H1 (cell line): ENCODE measurements at regions not wholly inside any gene's neighbourhood (a gene's known extent, or its start where the extent isn't known, plus 50 kb on each side); places are given as distances from the start of the nearest gene placed in this dataset.

ENCODE experiments used
- CTCF ChIA-PET: fragments of 300-600 bp; sonication (Branson Sonifier 250); formaldehyde crosslinking; loops from one replicate; lab custom pipeline; 2021; ENCODE audit not compliant: partially characterized antibody; lab: Charles Lee
- POLR2A ChIA-PET: fragments of 300-600 bp; sonication (Branson Sonifier 250); formaldehyde crosslinking; loops from one replicate; lab custom pipeline; 2021; ENCODE audit warnings: inconsistent platforms; ENCODE audit not compliant: partially characterized antibody; lab: Charles Lee
- DNase-seq, 2 experiments: peaks; one replicate each; pipeline versions ENCODE4 v3.0.0 to v3.0.0-alpha.2; 2010 to 2022; ENCODE audit warnings: low spot score in 2 of 2, low read depth in 1 of 2, mixed read lengths in 1 of 2
- FAIRE-seq: peaks from 2 replicates; lab custom pipeline; 2011; peaks lifted over from hg19 to GRCh38; lab: Jason Lieb, UNC
- H2AFZ ChIP-seq: 2 replicates; pipeline ENCODE4 v1.8.1; 2012; ENCODE audit warnings: low read length, inconsistent platforms
- H2AK5ac ChIP-seq: 2 replicates; pipeline ENCODE4 v1.6.1; 2013; ENCODE audit warnings: low read depth, low read length
- H2BK120ac ChIP-seq: replicated peaks from 2 replicates; pipeline ENCODE3; 2013; ENCODE audit warnings: low read depth, low read length, inconsistent platforms
- H2BK12ac ChIP-seq: 2 replicates; pipeline ENCODE4 v1.6.1; 2013; ENCODE audit warnings: low read depth, low read length
- H2BK15ac ChIP-seq: 2 replicates; pipeline ENCODE4 v1.6.1; 2013; ENCODE audit warnings: low read length
- H2BK20ac ChIP-seq: 2 replicates; pipeline ENCODE4 v1.6.1; 2013; ENCODE audit warnings: low read length
- H2BK5ac ChIP-seq: 2 replicates; pipeline ENCODE4 v1.6.1; 2013; ENCODE audit warnings: low read depth, low read length
- H3K14ac ChIP-seq: 2 replicates; pipeline ENCODE4 v1.6.1; 2013; ENCODE audit warnings: inconsistent platforms; ENCODE audit not compliant: insufficient read length
- H3K18ac ChIP-seq: 2 replicates; pipeline ENCODE4 v1.6.1; 2013; ENCODE audit warnings: low read length; ENCODE audit errors: extremely low read depth
- H3K23ac ChIP-seq: 2 replicates; pipeline ENCODE4 v1.6.1; 2013; ENCODE audit warnings: inconsistent platforms; ENCODE audit not compliant: insufficient read length
- H3K23me2 ChIP-seq: 2 replicates; pipeline ENCODE4 v1.6.1; 2013; ENCODE audit warnings: low read depth, low read length
- H3K27ac ChIP-seq: 2 replicates; pipeline ENCODE4 v1.6.1; 2011; ENCODE audit warnings: low read depth, low read length, inconsistent platforms
- H3K27me3 ChIP-seq, 4 experiments: replicated peaks in 1 of 4; 1 replicate in 1 of 4; 2 replicates in 3 of 4; pipeline versions ENCODE4 v1.6.1 to v1.8.1; 2011 to 2013; ENCODE audit warnings: low read length in 3 of 4, mild to moderate bottlenecking in 3 of 4, inconsistent platforms in 2 of 4, mixed read lengths in 2 of 4, moderate library complexity in 1 of 4; ENCODE audit not compliant: control insufficient read depth in 3 of 4, insufficient read depth in 3 of 4; ENCODE audit errors: extremely low read depth in 1 of 4
- H3K36me3 ChIP-seq, 4 experiments: 2 replicates each; pipeline versions ENCODE4 v1.6.1 to v1.8.1; 2011 to 2013; ENCODE audit warnings: mild to moderate bottlenecking in 4 of 4, low read length in 3 of 4, moderate library complexity in 2 of 4, control low read depth in 1 of 4, inconsistent platforms in 1 of 4; ENCODE audit not compliant: insufficient read depth in 4 of 4, control insufficient read depth in 2 of 4
- H3K4ac ChIP-seq: replicated peaks from 2 replicates; pipeline ENCODE3; 2013; ENCODE audit warnings: low read length, low read depth, mixed read lengths, inconsistent platforms; ENCODE audit not compliant: insufficient read length
- H3K4me1 ChIP-seq, 4 experiments: replicated peaks in 1 of 4; 1 replicate in 1 of 4; 2 replicates in 3 of 4; pipeline versions ENCODE4 v1.6.1 to v1.8.1; 2011 to 2013; ENCODE audit warnings: low read length in 3 of 4, inconsistent platforms in 2 of 4, mixed read lengths in 1 of 4; ENCODE audit not compliant: insufficient read depth in 4 of 4, control insufficient read depth in 3 of 4
- H3K4me2 ChIP-seq, 2 experiments: 2 replicates each; pipeline versions ENCODE4 v1.6.1 to v1.8.1; 2011 to 2013; ENCODE audit warnings: low read depth in 2 of 2, low read length in 2 of 2, control low read depth in 1 of 2, inconsistent platforms in 1 of 2, mild to moderate bottlenecking in 1 of 2; ENCODE audit not compliant: insufficient read depth in 1 of 2
- H3K4me3 ChIP-seq, 4 experiments: fragments of 200-600, 300-600 bp in 1 of 4; sonication (generic), shearing (Covaris generic), sonication (Bioruptor Twin) in 1 of 4; 2 replicates each; pipeline versions ENCODE4 v1.5.1 to v1.8.1; 2011 to 2016; ENCODE audit warnings: low read length in 4 of 4, low read depth in 3 of 4, control low read depth in 2 of 4, inconsistent platforms in 2 of 4, mild to moderate bottlenecking in 2 of 4, mixed read lengths in 1 of 4, moderate library complexity in 1 of 4; ENCODE audit not compliant: insufficient read depth in 2 of 4; ENCODE audit errors: extremely low read depth in 1 of 4
- H3K56ac ChIP-seq: replicated peaks from 2 replicates; pipeline ENCODE3; 2013; ENCODE audit warnings: low read depth, mild to moderate bottlenecking, mixed read lengths, low read length, inconsistent platforms; ENCODE audit not compliant: insufficient read length
- H3K79me1 ChIP-seq: 2 replicates; pipeline ENCODE4 v1.6.1; 2013; ENCODE audit warnings: low read depth, low read length, control low read depth
- H3K79me2 ChIP-seq, 2 experiments: 2 replicates each; pipeline versions ENCODE4 v1.6.1 to v1.8.1; 2012 to 2013; ENCODE audit warnings: low read length in 2 of 2, mild to moderate bottlenecking in 2 of 2, inconsistent platforms in 1 of 2; ENCODE audit not compliant: insufficient read depth in 2 of 2, control insufficient read depth in 1 of 2
- H3K9ac ChIP-seq, 4 experiments: replicated peaks in 1 of 4; 1 replicate in 1 of 4; 2 replicates in 3 of 4; pipeline versions ENCODE4 v1.6.1 to v1.8.1; 2011 to 2013; ENCODE audit warnings: low read depth in 3 of 4, low read length in 3 of 4, control low read depth in 2 of 4, mild to moderate bottlenecking in 2 of 4, moderate library complexity in 2 of 4, inconsistent platforms in 1 of 4; ENCODE audit errors: extremely low read depth in 1 of 4
- H3K9me3 ChIP-seq, 2 experiments: 2 replicates each; pipeline versions ENCODE4 v1.6.1 to v1.8.1; 2012 to 2013; ENCODE audit warnings: mild to moderate bottlenecking in 2 of 2, moderate library complexity in 2 of 2, control low read depth in 1 of 2, inconsistent platforms in 1 of 2, low read depth in 1 of 2, low read length in 1 of 2, mixed read lengths in 1 of 2; ENCODE audit not compliant: insufficient read depth in 2 of 2
- H4K20me1 ChIP-seq, 2 experiments: replicated peaks in 1 of 2; 2 replicates each; pipeline versions ENCODE3 to v1.8.1; 2011 to 2013; ENCODE audit warnings: inconsistent platforms in 2 of 2, low read length in 2 of 2, mild to moderate bottlenecking in 1 of 2; ENCODE audit not compliant: insufficient read depth in 2 of 2, control insufficient read depth in 1 of 2
- H4K5ac ChIP-seq: 2 replicates; pipeline ENCODE4 v1.6.1; 2013; ENCODE audit warnings: low read length, low read depth, mixed read lengths, inconsistent platforms; ENCODE audit not compliant: insufficient read length
- H4K8ac ChIP-seq: 2 replicates; pipeline ENCODE4 v1.8.0; 2013; ENCODE audit warnings: mild to moderate bottlenecking, moderate library complexity, low read length, inconsistent platforms; ENCODE audit not compliant: insufficient read depth; ENCODE audit errors: extremely low read depth
- H4K91ac ChIP-seq: replicated peaks from 2 replicates; pipeline ENCODE3; 2013; ENCODE audit warnings: low read length, mixed read lengths, inconsistent platforms; ENCODE audit not compliant: insufficient read length
- CBX5 ChIP-seq: fragments of 300-800, 300-1000 bp; sonication (generic); IDR thresholded peaks from 2 replicates; pipeline ENCODE4 v1.7.1; 2016; ENCODE audit warnings: antibody characterized with exemption, low read length, low read depth
- FOSL1 ChIP-seq: IDR thresholded peaks from 2 replicates; pipeline ENCODE4 v1.6.1; 2011; ENCODE audit warnings: mild to moderate bottlenecking, low read depth, low read length, moderate library complexity; ENCODE audit not compliant: insufficient read depth
- PHF8 ChIP-seq: fragments of 200-600 bp; sonication (generic); conservative IDR thresholded peaks from 2 replicates; pipeline ENCODE4 v1.7.1; 2012; ENCODE audit warnings: low read depth, mild to moderate bottlenecking, inconsistent platforms, low read length, moderate library complexity
- POLR2A ChIP-seq, 2 experiments: IDR thresholded peaks; 1 replicate in 1 of 2; 2 replicates in 1 of 2; pipeline ENCODE4 v1.6.1; 2011; ENCODE audit warnings: low read depth in 2 of 2, low read length in 2 of 2, mild to moderate bottlenecking in 2 of 2; ENCODE audit errors: control extremely low read depth in 1 of 2
- TAF1 ChIP-seq: IDR thresholded peaks from 2 replicates; pipeline ENCODE4 v1.6.1; 2011; ENCODE audit warnings: mild to moderate bottlenecking, low read depth, low read length
- WGBS, 2 experiments: shearing (Covaris generic) in 1 of 2; methylation state at CpG; one replicate each; pipeline versions ENCODE4 v1.1.6 to v1.1.7; 2013 to 2015; ENCODE audit warnings: low lambda C conversion rate in 2 of 2, mixed read lengths in 2 of 2, inconsistent platforms in 1 of 2, low coverage in 1 of 2, missing lambda C conversion rate in 1 of 2; ENCODE audit not compliant: insufficient replicate concordance in 2 of 2, insufficient coverage in 1 of 2, insufficient read length in 1 of 2; ENCODE audit errors: extremely low coverage in 1 of 2, missing lambda C conversion rate in 1 of 2; 5-methylcytosine and 5-hydroxymethylcytosine counted together

- Histone ChIP-seq H2BK12ac (no peak overlapping the region), H3K14ac (no peak overlapping the region), H3K4me2 (no peak overlapping the region), H2BK5ac (no peak overlapping the region), H3K4ac (no peak overlapping the region), H3K79me1 (no peaks in the 10 kb centered on the region), H2AFZ (no peak overlapping the region), H3K23ac (no peak overlapping the region), H3K27ac (no peak overlapping the region), H2AK5ac (no peak overlapping the region), H4K8ac (no peak overlapping the region), H4K5ac (no peak overlapping the region), H3K27me3 (no peaks in the 10 kb centered on the region), H3K36me3 (no peaks in the 10 kb centered on the region; a peak in 1 of 8 replicates), H3K79me2 (no peaks in the 10 kb centered on the region), H3K18ac (no peak overlapping the region)
- FAIRE-seq (no peak), DNase-seq (no peak)
- no peak for TF ChIP-seq PHF8
- no peak for TF ChIP-seq CBX5
- TF ChIP-seq POLR2A (IDR thresholded peaks at IDR 0.05; ENCODE audit: control extremely low read depth in 1 of 2, low read depth in 2 of 2, low read length in 2 of 2): no peak
- no peak for TF ChIP-seq FOSL1
- no peak for TF ChIP-seq TAF1
- TF ChIP-seq, all 59 proteins: peak for 0
- Histone ChIP-seq H3K9ac (no peak overlapping the region), H4K20me1 (no peaks in the 10 kb centered on the region), H4K91ac (no peak overlapping the region), H2BK120ac (no peak overlapping the region), H3K56ac (no peak overlapping the region), H3K23me2 (no peaks in the 10 kb centered on the region), H3K9me3 (no peaks in the 10 kb centered on the region), H3K4me1 (no peaks in the 10 kb centered on the region; a peak in 1 of 7 replicates), H3K4me3 (no peak overlapping the region), H2BK15ac (no peak overlapping the region), H2BK20ac (no peak overlapping the region)
- WGBS, 2 experiments: 77% methylated on average over 4 of the region's 4 CpGs; no CpG with 5 or more reads in 1 of the 2 experiments
- CTCF ChIA-PET: no interaction called here
- POLR2A ChIA-PET: no interaction called here
These were observed 1029.2 kb downstream of the OTOL1 start for GRCh38 chr3:162525771-162526170.
